ENCODE measurements at regions not wholly inside any gene's neighbourhood (a gene's known extent, or its start where the extent isn't known, plus 50 kb on each side); places are given as distances from the start of the nearest gene placed in this dataset.
A peak's percentile ranks its signal among the peaks of the same experiment; 100 is the strongest.

DNA sequence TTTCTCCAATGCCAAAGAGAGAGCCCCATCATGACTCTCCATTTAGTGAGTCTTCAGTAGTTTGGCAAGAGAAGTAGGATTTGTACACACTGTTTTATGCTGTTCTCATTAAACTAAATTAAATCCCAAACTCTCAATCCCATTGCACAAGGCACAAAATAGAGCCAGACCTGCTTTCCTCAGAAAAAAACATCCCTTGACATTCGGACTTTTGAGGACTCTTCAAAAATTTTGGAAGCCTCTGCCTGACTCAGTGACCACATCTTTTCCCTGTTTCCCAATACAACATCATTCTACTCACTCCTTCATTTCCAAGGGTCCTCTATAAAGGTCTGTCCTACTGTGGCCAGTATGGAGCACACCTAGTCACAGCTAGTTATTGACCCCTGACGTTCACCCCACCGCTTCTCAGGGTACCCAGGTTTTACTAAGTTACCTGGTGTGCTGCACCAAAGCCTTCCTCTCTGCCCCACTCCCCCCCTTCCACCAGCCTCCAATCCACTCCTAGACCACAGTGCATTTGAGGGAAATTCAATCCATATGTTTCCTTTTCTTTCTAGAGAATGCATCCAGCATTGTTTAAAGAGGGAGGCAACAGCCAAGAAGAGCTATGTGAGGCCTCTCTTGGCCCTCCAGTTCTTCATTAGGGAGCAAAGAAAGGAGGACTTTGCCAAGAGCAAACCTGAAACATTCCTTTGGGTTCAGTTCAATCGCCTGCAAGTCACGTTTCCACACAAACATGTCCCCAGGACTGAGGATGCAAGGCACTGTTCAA lies 428.7 kb downstream of the PLPP3 start:
- Histone ChIP-seq H4K20me1 (ENCODE audit: insufficient read depth, low read length) (no peaks in the 10 kb centered on the region), H3K79me2 (ENCODE audit: low read length) (no peaks in the 10 kb centered on the region), H3K27me3 (ENCODE audit: low read depth, low read length) (no peaks in the 10 kb centered on the region), H3K9ac (ENCODE audit: low read length) (no peak overlapping the region), H2AFZ (ENCODE audit: low read depth, low read length) (no peak overlapping the region), H3K9me3 (ENCODE audit: insufficient read depth, low read length) (no peaks in the 10 kb centered on the region), H3K27ac (ENCODE audit: low read length) (no peak overlapping the region), H3K36me3 (replicated peaks; ENCODE audit: low read depth, low read length) (no peaks in the 10 kb centered on the region), H3K4me3 (ENCODE audit: low read length) (no peak overlapping the region), H3K4me1 (ENCODE audit: low read length) (no peaks in the 10 kb centered on the region), H3K4me2 (ENCODE audit: low read length) (no peak overlapping the region)
- TF ChIP-seq EZH2phosphoT487 (IDR thresholded peaks at IDR 0.05; ENCODE audit: low read depth), result no peak
- TF ChIP-seq CTCF (IDR thresholded peaks at IDR 0.05; ENCODE audit: low read depth, low read length), result no peak

GRCh38 chr1:56149761-56150160 lies 429.6 kb downstream of the PLPP3 start:
- no peaks in the 10 kb centered on the region for H4K20me1 ChIP-seq (ENCODE audit: insufficient read depth, low read length)
- H3K4me2 ChIP-seq (ENCODE audit: low read length), result no peak overlapping the region
- H3K79me2 ChIP-seq (ENCODE audit: low read length), result no peaks in the 10 kb centered on the region
- H3K9me3 ChIP-seq (ENCODE audit: insufficient read depth, low read length), result no peaks in the 10 kb centered on the region
- H3K4me1 ChIP-seq (ENCODE audit: low read length), result no peaks in the 10 kb centered on the region
- TF ChIP-seq CTCF (IDR thresholded peaks at IDR 0.05; ENCODE audit: low read depth, low read length) (no peak), EZH2phosphoT487 (IDR thresholded peaks at IDR 0.05; ENCODE audit: low read depth) (no peak)
- H3K9ac ChIP-seq (ENCODE audit: low read length), result no peak overlapping the region
- no peaks in the 10 kb centered on the region for H3K36me3 ChIP-seq (replicated peaks; ENCODE audit: low read depth, low read length)
- no peak overlapping the region for H3K4me3 ChIP-seq (ENCODE audit: low read length)
- no peak overlapping the region for H3K27ac ChIP-seq (ENCODE audit: low read length)
- H3K27me3 ChIP-seq (ENCODE audit: low read depth, low read length), result no peaks in the 10 kb centered on the region
- no peak overlapping the region for H2AFZ ChIP-seq (ENCODE audit: low read depth, low read length)

DNA sequence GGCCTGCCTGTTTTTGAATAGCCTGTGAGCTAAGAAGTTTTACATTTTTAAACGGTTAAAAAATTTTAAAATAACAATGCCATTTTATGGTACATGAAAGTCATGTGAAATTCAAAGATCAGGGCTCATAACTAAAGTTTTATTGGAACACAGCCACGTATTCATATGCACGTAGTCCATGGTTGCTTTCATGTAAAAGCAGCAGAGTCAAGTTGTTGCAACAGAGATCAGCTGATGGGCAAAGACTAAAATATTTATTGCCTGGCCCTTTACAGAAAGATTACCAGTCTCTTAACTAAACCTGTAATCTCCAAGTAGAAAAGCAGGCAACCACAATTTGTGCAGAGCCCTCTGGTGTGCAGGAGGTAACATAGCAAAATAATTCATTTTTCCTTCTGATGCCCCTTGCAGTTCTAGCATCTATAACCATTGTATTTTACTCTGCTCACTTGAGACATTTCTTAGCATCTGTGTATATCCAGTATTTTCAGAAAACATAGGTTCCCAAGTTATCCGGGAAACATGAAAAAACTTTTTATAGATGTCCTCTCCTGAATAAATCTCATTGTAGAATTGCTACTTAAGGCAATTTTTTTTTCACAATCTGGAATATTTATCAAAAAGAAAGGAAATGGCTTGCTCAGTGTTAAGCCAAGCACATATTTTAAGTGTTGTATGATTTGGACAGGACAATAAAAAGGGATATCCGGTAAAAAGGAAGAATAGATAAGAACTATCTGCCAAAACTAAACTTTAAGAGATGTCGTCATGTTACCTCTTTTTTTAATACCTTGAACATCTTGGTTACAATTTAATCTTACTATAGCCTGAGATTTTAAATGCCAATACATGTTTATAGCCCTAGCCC lies 430.8 kb downstream of the PLPP3 start:
- Histone ChIP-seq H3K27ac (ENCODE audit: low read length) (no peak overlapping the region), H3K27me3 (ENCODE audit: low read depth, low read length) (no peaks in the 10 kb centered on the region), H3K9ac (ENCODE audit: low read length) (no peak overlapping the region), H3K4me2 (ENCODE audit: low read length) (no peak overlapping the region), H3K4me1 (ENCODE audit: low read length) (no peaks in the 10 kb centered on the region), H3K36me3 (replicated peaks; ENCODE audit: low read depth, low read length) (no peaks in the 10 kb centered on the region), H2AFZ (ENCODE audit: low read depth, low read length) (no peak overlapping the region), H3K79me2 (ENCODE audit: low read length) (no peaks in the 10 kb centered on the region), H4K20me1 (ENCODE audit: insufficient read depth, low read length) (no peaks in the 10 kb centered on the region), H3K4me3 (ENCODE audit: low read length) (no peak overlapping the region), H3K9me3 (ENCODE audit: insufficient read depth, low read length) (no peaks in the 10 kb centered on the region)
- no peak for TF ChIP-seq EZH2phosphoT487 (IDR thresholded peaks at IDR 0.05; ENCODE audit: low read depth)
- peak; percentile 17; the same call in 1 of the 2 replicates for TF ChIP-seq CTCF (IDR thresholded peaks at IDR 0.05; ENCODE audit: low read depth, low read length)

DNA sequence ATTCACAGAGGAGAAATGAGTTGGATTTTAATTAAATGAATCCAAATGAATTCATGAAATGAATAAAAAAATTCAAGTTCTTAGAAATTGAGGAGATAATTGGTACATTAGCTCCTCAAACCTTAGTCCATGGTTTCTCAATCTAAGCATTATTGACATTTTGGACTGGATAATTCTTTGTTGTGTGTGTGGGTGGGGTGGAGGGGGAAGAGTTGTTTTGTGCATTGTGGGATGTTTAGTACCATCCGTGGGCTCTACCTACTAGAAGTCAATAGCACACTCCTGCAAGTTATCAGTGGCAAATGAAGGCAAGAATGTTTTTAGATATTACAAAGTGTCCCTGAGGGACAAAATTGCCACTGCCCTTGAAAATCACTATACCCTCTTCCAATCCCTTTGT lies 431.9 kb downstream of the PLPP3 start:
- Histone ChIP-seq H3K9ac (ENCODE audit: low read length) (no peak overlapping the region), H3K4me1 (ENCODE audit: low read length) (no peaks in the 10 kb centered on the region), H4K20me1 (ENCODE audit: insufficient read depth, low read length) (no peaks in the 10 kb centered on the region), H3K79me2 (ENCODE audit: low read length) (no peaks in the 10 kb centered on the region), H3K36me3 (replicated peaks; ENCODE audit: low read depth, low read length) (no peaks in the 10 kb centered on the region), H2AFZ (ENCODE audit: low read depth, low read length) (no peak overlapping the region), H3K4me2 (ENCODE audit: low read length) (no peak overlapping the region), H3K27me3 (ENCODE audit: low read depth, low read length) (no peaks in the 10 kb centered on the region), H3K9me3 (ENCODE audit: insufficient read depth, low read length) (no peaks in the 10 kb centered on the region), H3K27ac (ENCODE audit: low read length) (no peak overlapping the region), H3K4me3 (ENCODE audit: low read length) (no peak overlapping the region)
- TF ChIP-seq CTCF (IDR thresholded peaks at IDR 0.05; ENCODE audit: low read depth, low read length) (no peak), EZH2phosphoT487 (IDR thresholded peaks at IDR 0.05; ENCODE audit: low read depth) (no peak)

Data from OCI-LY3 (cell line).